ENCODE measurements at regions not wholly inside any gene's neighbourhood (a gene's known extent, or its start where the extent isn't known, plus 50 kb on each side); places are given as distances from the start of the nearest gene placed in this dataset.

DNA sequence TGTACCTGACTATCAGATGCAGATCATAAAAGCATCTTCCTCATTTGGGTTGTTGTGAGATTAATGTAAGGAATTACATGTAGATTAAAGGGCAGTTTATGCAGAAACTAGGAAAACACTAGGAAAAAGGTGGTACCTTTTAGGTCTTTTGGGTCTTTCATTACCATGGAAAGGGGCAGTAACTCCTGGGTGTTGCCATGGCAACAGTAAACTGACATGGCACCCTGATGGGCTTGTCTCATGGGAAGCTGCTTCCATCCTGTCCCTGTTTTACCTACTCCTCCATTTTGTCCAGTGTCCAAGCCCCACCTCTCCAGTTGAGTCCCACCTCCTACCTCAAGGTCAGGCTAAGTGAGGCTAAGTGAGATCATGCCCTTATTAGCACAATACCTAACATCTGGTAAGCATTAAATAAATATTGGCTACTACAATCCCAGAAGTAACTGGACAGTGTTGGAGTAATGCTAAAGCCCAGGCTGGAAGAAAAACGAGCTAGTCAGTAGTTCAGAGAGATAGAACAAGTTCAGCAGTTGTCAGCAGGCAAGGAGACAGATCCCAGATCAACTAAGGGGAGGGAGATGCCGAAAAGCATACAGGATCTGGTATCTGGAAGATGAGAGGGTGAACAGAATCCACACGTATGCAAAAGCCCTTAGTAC is 240.0 kb upstream of the AUTS2 start:
- DNase-seq (no peak), ATAC-seq (replicated peaks in 1 of 4) (no peak)
- no peaks in the 10 kb centered on the region for H3K4me1 ChIP-seq (ENCODE audit: control insufficient read depth in 1 of 2, extremely low read depth in 1 of 2, insufficient read depth in 2 of 2, low read length in 2 of 2)
- no peak overlapping the region for H3K27ac ChIP-seq (ENCODE audit: low read length)
- no peak overlapping the region for H3K4me3 Mint-ChIP-seq
- no peaks in the 10 kb centered on the region for H3K27me3 ChIP-seq (replicated peaks in 1 of 2; ENCODE audit: control insufficient read depth in 2 of 2, extremely low read depth in 1 of 2, insufficient read depth in 2 of 2, low read length in 1 of 2)
- H3K9me3 ChIP-seq, result no peaks in the 10 kb centered on the region
- no peaks in the 10 kb centered on the region for H3K9me3 Mint-ChIP-seq
- no peaks in the 10 kb centered on the region for H3K36me3 Mint-ChIP-seq
- POLR2A ChIA-PET, result no interaction called here
- no peak overlapping the region for H3K4me3 ChIP-seq (ENCODE audit: control insufficient read depth in 1 of 2, extremely low read depth in 1 of 2, low read length in 1 of 2)
- 25% methylated on average over 1 of the region's 3 CpGs for WGBS (ENCODE audit: insufficient coverage)
- H3K27ac Mint-ChIP-seq, result no peak overlapping the region
- no peaks in the 10 kb centered on the region for H3K27me3 Mint-ChIP-seq
- CTCF ChIA-PET, result interaction anchor here in 1 of 2 donors (0.5 kb wide), 1 partner anchor 15 kb away, joined by 4 read pairs; no protein-coding TSS in a partner anchor
- H3K4me1 Mint-ChIP-seq, result no peaks in the 10 kb centered on the region
- H3K36me3 ChIP-seq (ENCODE audit: control insufficient read depth in 2 of 2, extremely low read depth in 1 of 2, insufficient read depth in 1 of 2, low read length in 1 of 2), result no peaks in the 10 kb centered on the region

DNA sequence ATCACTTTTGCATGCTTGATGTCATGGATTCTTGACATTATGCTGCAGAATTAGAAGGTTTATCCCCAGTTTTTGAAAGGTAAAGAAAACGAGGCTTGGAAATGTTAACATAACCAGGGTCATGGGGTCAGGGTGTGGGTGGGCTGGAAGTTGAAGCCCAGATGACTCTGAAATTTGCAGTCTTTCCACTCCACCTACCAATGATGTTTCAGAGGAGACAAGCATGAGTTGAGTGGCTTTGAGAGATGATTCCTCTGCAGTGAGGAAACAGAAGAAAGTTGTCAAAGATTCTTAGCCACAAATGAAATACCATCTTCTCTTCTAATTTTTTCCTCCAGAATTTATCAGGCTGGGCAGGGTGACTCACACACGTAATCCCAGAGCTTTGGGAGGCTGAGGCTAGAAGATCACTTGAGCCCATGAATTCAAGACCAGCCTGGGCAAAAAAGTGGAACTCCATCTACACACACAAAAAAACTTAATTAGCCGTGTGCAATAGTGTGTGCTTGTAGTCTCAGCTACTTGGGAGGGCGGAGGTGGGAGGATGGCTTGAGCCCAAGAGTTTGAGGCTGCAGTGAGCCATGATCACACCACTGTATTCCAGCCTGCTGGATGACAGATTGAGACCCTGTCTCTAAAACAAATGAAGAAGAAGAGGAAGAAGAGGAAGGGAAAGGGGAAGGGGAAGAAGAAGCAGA is 239.1 kb upstream of the AUTS2 start:
- no peaks in the 10 kb centered on the region for H3K36me3 ChIP-seq (ENCODE audit: control insufficient read depth in 2 of 2, extremely low read depth in 1 of 2, insufficient read depth in 1 of 2, low read length in 1 of 2)
- POLR2A ChIA-PET, result no interaction called here
- H3K4me1 ChIP-seq (ENCODE audit: control insufficient read depth in 1 of 2, extremely low read depth in 1 of 2, insufficient read depth in 2 of 2, low read length in 2 of 2), result no peaks in the 10 kb centered on the region
- CTCF ChIA-PET, result interaction anchor here in 1 of 2 donors (0.5 kb wide), 1 partner anchor 14 kb away, joined by 4 read pairs; no protein-coding TSS in a partner anchor
- no peak overlapping the region for H3K4me3 Mint-ChIP-seq
- no peaks in the 10 kb centered on the region for H3K36me3 Mint-ChIP-seq
- no peaks in the 10 kb centered on the region for H3K27me3 ChIP-seq (replicated peaks in 1 of 2; ENCODE audit: control insufficient read depth in 2 of 2, extremely low read depth in 1 of 2, insufficient read depth in 2 of 2, low read length in 1 of 2)
- no peaks in the 10 kb centered on the region for H3K4me1 Mint-ChIP-seq
- no peak overlapping the region for H3K4me3 ChIP-seq (ENCODE audit: control insufficient read depth in 1 of 2, extremely low read depth in 1 of 2, low read length in 1 of 2)
- no peak overlapping the region for H3K27ac ChIP-seq (ENCODE audit: low read length)
- no peaks in the 10 kb centered on the region for H3K9me3 Mint-ChIP-seq
- ATAC-seq (replicated peaks in 1 of 4) (no peak), DNase-seq (no peak)
- no peak overlapping the region for H3K27ac Mint-ChIP-seq
- WGBS (ENCODE audit: insufficient coverage), result 100% methylated on average over 1 of the region's 4 CpGs
- no peaks in the 10 kb centered on the region for H3K9me3 ChIP-seq
- no peaks in the 10 kb centered on the region for H3K27me3 Mint-ChIP-seq

DNA sequence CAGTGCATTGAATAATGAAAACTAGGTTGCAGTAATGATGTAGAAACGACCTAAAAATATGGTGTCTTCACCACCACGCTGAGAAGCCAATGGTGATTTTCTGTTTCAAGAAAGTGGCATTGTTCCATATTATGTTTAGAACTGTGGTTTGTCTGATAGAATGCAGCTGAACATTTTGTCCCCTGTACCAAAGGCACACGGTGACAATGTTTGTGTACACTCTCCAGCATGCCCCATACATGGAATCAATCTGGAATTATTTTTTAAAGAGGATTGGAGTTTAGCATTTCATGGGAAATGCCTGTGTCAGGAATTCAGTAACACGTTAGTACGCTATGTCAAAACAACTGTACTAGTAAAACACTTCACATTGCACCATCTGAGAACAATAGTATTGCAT is 237.4 kb upstream of the AUTS2 start:
- ATAC-seq (replicated peaks in 1 of 4), result no peak
- H3K27ac ChIP-seq (ENCODE audit: low read length), result no peak overlapping the region
- WGBS (ENCODE audit: insufficient coverage), result 40% methylated on average over 2 of the region's 5 CpGs
- H3K4me3 Mint-ChIP-seq, result no peak overlapping the region
- H3K4me1 Mint-ChIP-seq, result no peaks in the 10 kb centered on the region
- no peak overlapping the region for H3K27ac Mint-ChIP-seq
- H3K36me3 Mint-ChIP-seq, result no peaks in the 10 kb centered on the region
- H3K27me3 ChIP-seq (replicated peaks in 1 of 2; ENCODE audit: control insufficient read depth in 2 of 2, extremely low read depth in 1 of 2, insufficient read depth in 2 of 2, low read length in 1 of 2), result no peaks in the 10 kb centered on the region
- no peaks in the 10 kb centered on the region for H3K9me3 Mint-ChIP-seq
- POLR2A ChIA-PET, result no interaction called here
- no peaks in the 10 kb centered on the region for H3K27me3 Mint-ChIP-seq
- no peaks in the 10 kb centered on the region for H3K4me1 ChIP-seq (ENCODE audit: control insufficient read depth in 1 of 2, extremely low read depth in 1 of 2, insufficient read depth in 2 of 2, low read length in 2 of 2)
- no peak overlapping the region for H3K4me3 ChIP-seq (ENCODE audit: control insufficient read depth in 1 of 2, extremely low read depth in 1 of 2, low read length in 1 of 2)
- DNase-seq, result no peak
- CTCF ChIA-PET, result no interaction called here
- H3K36me3 ChIP-seq (ENCODE audit: control insufficient read depth in 2 of 2, extremely low read depth in 1 of 2, insufficient read depth in 1 of 2, low read length in 1 of 2), result no peaks in the 10 kb centered on the region
- no peaks in the 10 kb centered on the region for H3K9me3 ChIP-seq

DNA sequence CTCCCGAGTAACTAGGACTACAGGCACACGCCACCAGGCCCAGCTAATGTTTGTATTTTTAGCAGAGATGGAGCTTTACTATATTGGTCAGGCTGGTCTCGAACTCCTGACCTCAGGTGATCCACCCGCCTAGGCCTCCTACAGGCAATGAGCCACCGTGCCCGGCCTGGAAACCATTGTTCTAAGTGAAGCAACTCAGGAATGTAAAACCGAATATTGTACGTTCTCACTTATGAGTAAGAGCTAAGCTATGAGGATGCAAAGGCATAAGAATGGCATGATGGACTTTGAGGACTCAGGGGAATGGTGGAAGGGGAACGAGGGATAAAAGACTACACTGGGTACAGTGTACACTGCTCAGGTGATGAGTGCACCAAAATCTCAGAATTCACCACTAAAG is 235.1 kb upstream of the AUTS2 start:
- H3K27ac ChIP-seq (ENCODE audit: low read length), result no peak overlapping the region
- H3K9me3 ChIP-seq, result no peaks in the 10 kb centered on the region
- no peaks in the 10 kb centered on the region for H3K36me3 ChIP-seq (ENCODE audit: control insufficient read depth in 2 of 2, extremely low read depth in 1 of 2, insufficient read depth in 1 of 2, low read length in 1 of 2)
- H3K9me3 Mint-ChIP-seq, result peaks cover 0 to 4% (median 0%) of the 10 kb centered on the region in 3 donors
- ATAC-seq (replicated peaks in 1 of 4) (no peak), DNase-seq (no peak)
- H3K27me3 ChIP-seq (replicated peaks in 1 of 2; ENCODE audit: control insufficient read depth in 2 of 2, extremely low read depth in 1 of 2, insufficient read depth in 2 of 2, low read length in 1 of 2), result no peaks in the 10 kb centered on the region
- no peak overlapping the region for H3K4me3 Mint-ChIP-seq
- H3K4me3 ChIP-seq (ENCODE audit: control insufficient read depth in 1 of 2, extremely low read depth in 1 of 2, low read length in 1 of 2), result no peak overlapping the region
- WGBS (ENCODE audit: insufficient coverage), result 78% methylated on average over 6 of the region's 9 CpGs
- no peaks in the 10 kb centered on the region for H3K27me3 Mint-ChIP-seq
- H3K4me1 Mint-ChIP-seq, result no peaks in the 10 kb centered on the region
- ChIA-PET CTCF (no interaction called here), POLR2A (no interaction called here)
- no peak overlapping the region for H3K27ac Mint-ChIP-seq
- no peaks in the 10 kb centered on the region for H3K4me1 ChIP-seq (ENCODE audit: control insufficient read depth in 1 of 2, extremely low read depth in 1 of 2, insufficient read depth in 2 of 2, low read length in 2 of 2)
- H3K36me3 Mint-ChIP-seq, result no peaks in the 10 kb centered on the region

DNA sequence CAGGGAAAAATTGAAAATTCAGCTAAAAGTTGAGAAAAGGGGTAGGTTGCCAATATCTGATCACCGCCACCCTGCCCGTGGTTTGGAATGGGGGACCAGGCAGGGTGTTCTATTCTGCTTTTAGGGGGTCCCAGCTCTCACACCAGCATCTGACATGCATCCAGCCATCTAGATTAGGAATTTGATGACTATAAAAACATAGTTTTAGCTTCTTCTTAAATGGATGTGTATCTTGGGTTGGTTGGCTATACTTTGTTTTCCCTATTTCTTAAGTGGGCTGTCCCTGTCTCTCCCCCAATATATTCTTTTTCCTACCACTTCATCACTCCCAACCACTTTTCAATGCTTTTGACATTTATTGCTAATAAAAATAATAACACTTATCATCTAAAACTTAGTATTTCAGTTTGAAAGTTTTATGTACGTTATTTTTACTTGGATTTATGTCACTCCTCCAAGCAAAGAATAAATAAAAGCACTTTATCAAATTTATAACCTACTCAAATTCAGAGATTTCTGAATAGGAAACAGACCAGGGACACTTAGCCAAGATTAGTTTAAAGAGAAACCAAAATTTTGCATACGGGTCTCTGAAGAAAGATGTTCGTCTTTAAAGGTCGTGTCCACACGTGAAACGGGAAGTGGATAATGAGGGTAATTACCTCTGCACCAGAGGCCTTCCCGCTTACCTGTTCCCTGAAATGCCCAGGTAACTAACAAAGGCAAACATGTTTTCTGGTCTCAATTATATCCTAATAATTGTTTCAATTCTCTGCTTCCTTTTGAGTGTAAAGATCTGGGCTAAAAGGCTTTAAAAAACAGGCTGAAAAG is 233.2 kb upstream of the AUTS2 start:
- CTCF ChIA-PET, result no interaction called here
- Histone ChIP-seq H3K27ac (ENCODE audit: low read length) (no peak overlapping the region), H3K4me1 (ENCODE audit: control insufficient read depth in 1 of 2, extremely low read depth in 1 of 2, insufficient read depth in 2 of 2, low read length in 2 of 2) (no peaks in the 10 kb centered on the region), H3K9me3 (no peaks in the 10 kb centered on the region), H3K27me3 (replicated peaks in 1 of 2; ENCODE audit: control insufficient read depth in 2 of 2, extremely low read depth in 1 of 2, insufficient read depth in 2 of 2, low read length in 1 of 2) (no peaks in the 10 kb centered on the region), H3K36me3 (ENCODE audit: control insufficient read depth in 2 of 2, extremely low read depth in 1 of 2, insufficient read depth in 1 of 2, low read length in 1 of 2) (no peaks in the 10 kb centered on the region), H3K4me3 (ENCODE audit: control insufficient read depth in 1 of 2, extremely low read depth in 1 of 2, low read length in 1 of 2) (no peak overlapping the region)
- DNase-seq (no peak), ATAC-seq (replicated peaks in 1 of 4) (no peak)
- Mint-ChIP-seq H3K36me3 (no peaks in the 10 kb centered on the region), H3K27ac (no peak overlapping the region), H3K9me3 (peaks cover 0 to 4% (median 0%) of the 10 kb centered on the region in 3 donors), H3K27me3 (no peaks in the 10 kb centered on the region), H3K4me3 (no peak overlapping the region), H3K4me1 (no peaks in the 10 kb centered on the region)
- POLR2A ChIA-PET, result no interaction called here
- no CpG with 5 or more reads among the region's 9 CpGs for WGBS (ENCODE audit: insufficient coverage)

DNA sequence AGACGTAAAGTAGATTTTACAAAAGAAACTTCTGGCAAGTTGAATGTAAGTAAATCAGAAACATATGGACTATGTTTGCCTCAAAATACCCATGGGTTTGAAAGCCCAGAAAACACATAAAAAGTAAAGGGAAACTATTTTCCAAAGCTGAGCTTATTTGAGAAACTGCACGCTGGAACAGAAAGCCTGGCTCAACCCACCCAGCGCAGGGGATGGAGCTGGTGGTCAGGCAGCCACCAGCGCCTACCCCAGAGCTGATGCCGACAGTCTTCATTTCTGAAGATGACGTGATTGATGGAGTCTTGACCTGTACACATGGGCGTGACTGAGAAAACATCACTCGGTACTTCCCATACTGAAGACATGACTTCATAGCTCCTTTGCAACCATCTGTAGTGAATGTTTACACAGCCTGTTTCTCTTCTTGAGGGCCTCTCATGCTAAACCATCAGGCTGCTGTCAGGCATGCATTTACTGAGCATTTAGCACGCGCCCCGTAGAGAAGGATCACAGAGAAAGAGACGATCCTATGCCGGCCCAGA is 232.6 kb upstream of the AUTS2 start:
- ChIA-PET POLR2A (no interaction called here), CTCF (no interaction called here)
- Mint-ChIP-seq H3K4me3 (no peak overlapping the region), H3K27ac (no peak overlapping the region), H3K27me3 (no peaks in the 10 kb centered on the region), H3K4me1 (no peaks in the 10 kb centered on the region), H3K36me3 (no peaks in the 10 kb centered on the region), H3K9me3 (peaks cover 0 to 4% (median 0%) of the 10 kb centered on the region in 3 donors)
- no peak for ATAC-seq (replicated peaks in 1 of 4)
- no peaks in the 10 kb centered on the region for H3K27me3 ChIP-seq (replicated peaks in 1 of 2; ENCODE audit: control insufficient read depth in 2 of 2, extremely low read depth in 1 of 2, insufficient read depth in 2 of 2, low read length in 1 of 2)
- no peaks in the 10 kb centered on the region for H3K9me3 ChIP-seq
- 82% methylated on average over 9 of the region's 13 CpGs for WGBS (ENCODE audit: insufficient coverage)
- H3K4me3 ChIP-seq (ENCODE audit: control insufficient read depth in 1 of 2, extremely low read depth in 1 of 2, low read length in 1 of 2), result no peak overlapping the region
- H3K36me3 ChIP-seq (ENCODE audit: control insufficient read depth in 2 of 2, extremely low read depth in 1 of 2, insufficient read depth in 1 of 2, low read length in 1 of 2), result no peaks in the 10 kb centered on the region
- no peak overlapping the region for H3K27ac ChIP-seq (ENCODE audit: low read length)
- DNase-seq, result no peak
- no peaks in the 10 kb centered on the region for H3K4me1 ChIP-seq (ENCODE audit: control insufficient read depth in 1 of 2, extremely low read depth in 1 of 2, insufficient read depth in 2 of 2, low read length in 2 of 2)
